Calu3 (cell line): ENCODE measurements at regions not wholly inside any gene's neighbourhood (a gene's known extent, or its start where the extent isn't known, plus 50 kb on each side); places are given as distances from the start of the nearest gene placed in this dataset.

Source experiments
- BruUV-seq: library from RNA; stranded (reverse); fragments of 400-500 nt; replicated peaks from 2 replicates; lab custom pipeline; 2021; lab: Mats Ljungman, UMichigan
- CTCF ChIA-PET: fragments of 300-600 bp; sonication (Branson Sonifier 250); formaldehyde crosslinking; loops from one replicate; lab custom pipeline; 2022; ENCODE audit warnings: antibody characterized with exemption; lab: Charles Lee
- DNase-seq: peaks from one replicate; pipeline ENCODE4 v3.0.0; 2022
- H3K27ac Mint-ChIP-seq: one replicate; pipeline ENCODE4 v1.8.0; 2022; ENCODE audit warnings: mixed read lengths; ENCODE audit not compliant: unreplicated experiment
- H3K27me3 Mint-ChIP-seq: one replicate; pipeline ENCODE4 v1.8.0; 2022; ENCODE audit warnings: mixed read lengths; ENCODE audit not compliant: unreplicated experiment
- H3K36me3 Mint-ChIP-seq: one replicate; pipeline ENCODE4 v1.8.0; 2022; ENCODE audit warnings: mild to moderate bottlenecking, moderate library complexity, mixed read lengths; ENCODE audit not compliant: insufficient read depth, unreplicated experiment
- H3K4me1 Mint-ChIP-seq: one replicate; pipeline ENCODE4 v1.8.0; 2022; ENCODE audit warnings: mild to moderate bottlenecking, low read depth, mixed read lengths; ENCODE audit not compliant: unreplicated experiment
- H3K4me3 Mint-ChIP-seq: one replicate; pipeline ENCODE4 v1.8.0; 2022; ENCODE audit warnings: mild to moderate bottlenecking, low read depth, moderate library complexity, mixed read lengths; ENCODE audit not compliant: unreplicated experiment
- H3K9me3 Mint-ChIP-seq: one replicate; pipeline ENCODE4 v1.8.0; 2022; ENCODE audit warnings: low read depth, mixed read lengths; ENCODE audit not compliant: unreplicated experiment
- CTCF ChIP-seq: fragments of 200-600 bp; IDR thresholded peaks from one replicate; pipeline ENCODE4 v1.8.0; 2022; ENCODE audit warnings: antibody characterized with exemption; ENCODE audit not compliant: unreplicated experiment
- intact Hi-C: fragments of 100-400 bp; cut with micrococcal nuclease; formaldehyde crosslinking; loops from one replicate; pipeline ENCODE4 v1.10.0; 2022; ENCODE audit not compliant: unreplicated experiment

- no peaks in the 10 kb centered on the region for H3K36me3 Mint-ChIP-seq
- no peaks in the 10 kb centered on the region for H3K4me1 Mint-ChIP-seq
- H3K27ac Mint-ChIP-seq: no peak overlapping the region
- no peak overlapping the region for H3K4me3 Mint-ChIP-seq
- no peak for TF ChIP-seq CTCF
- intact Hi-C loops: no loop called here
- no peak for DNase-seq
- CTCF ChIA-PET: no interaction called here
- no TSS peak for BruUV-seq
- H3K9me3 Mint-ChIP-seq: peaks cover 6% of the 10 kb centered on the region
- H3K27me3 Mint-ChIP-seq: no peaks in the 10 kb centered on the region
These were observed 1391.9 kb downstream of the TBC1D22A start for GRCh38 chr22:48154169-48154942.

DNA sequence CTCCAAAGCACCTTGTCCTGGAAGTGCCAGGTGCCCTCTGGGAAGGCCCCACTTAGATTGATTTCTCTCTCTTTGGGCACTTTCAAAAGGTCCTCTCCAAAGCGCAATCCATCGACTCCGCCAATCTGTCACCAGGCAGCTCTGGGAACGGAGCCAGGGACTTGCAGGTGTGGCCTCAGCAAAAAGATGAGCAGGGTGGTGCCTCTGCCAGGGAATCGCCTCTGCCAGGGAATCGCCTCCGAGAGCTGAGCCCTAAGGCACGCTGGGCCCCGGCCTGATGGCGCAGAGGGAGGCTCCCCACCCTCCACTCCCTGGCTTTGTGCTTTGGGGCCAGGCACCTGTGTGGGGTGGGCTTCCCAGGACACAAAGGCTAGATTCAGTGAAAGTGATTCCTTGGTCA is 1391.3 kb downstream of the TBC1D22A start:
- intact Hi-C loops: no loop called here

DNA sequence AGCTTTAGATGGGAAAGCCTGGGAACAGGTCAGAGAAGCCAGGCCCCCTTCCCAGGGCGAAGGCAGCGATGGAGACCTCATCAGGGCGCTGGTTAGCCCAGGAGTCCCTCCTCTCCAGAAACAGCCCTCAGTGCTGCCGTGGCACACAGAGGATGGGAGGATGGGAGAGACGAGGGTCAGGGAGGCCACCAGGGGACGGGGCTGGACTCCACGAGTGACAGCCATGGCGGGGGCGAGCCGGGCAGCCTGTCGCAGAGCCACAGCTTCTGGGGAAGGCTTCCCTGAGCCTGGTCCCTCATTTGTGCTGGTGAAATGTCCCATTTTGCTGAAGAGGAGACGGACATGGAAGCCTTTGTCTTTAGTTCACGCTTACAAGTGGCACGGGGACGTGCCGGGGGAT is 1390.5 kb downstream of the TBC1D22A start:
- Mint-ChIP-seq H3K4me1 (no peaks in the 10 kb centered on the region), H3K27me3 (no peaks in the 10 kb centered on the region), H3K9me3 (peaks cover 6% of the 10 kb centered on the region), H3K36me3 (no peaks in the 10 kb centered on the region), H3K4me3 (no peak overlapping the region), H3K27ac (no peak overlapping the region)
- no TSS peak for BruUV-seq
- no peak for DNase-seq
- CTCF ChIA-PET: no interaction called here
- TF ChIP-seq CTCF: no peak
- intact Hi-C loops: no loop called here

More for the DNA sequence above, 1391.3 kb downstream of the TBC1D22A start:
- DNase-seq: no peak
- no peaks in the 10 kb centered on the region for H3K36me3 Mint-ChIP-seq
- no TSS peak for BruUV-seq
- no peak for TF ChIP-seq CTCF
- H3K9me3 Mint-ChIP-seq: peaks cover 6% of the 10 kb centered on the region
- no peak overlapping the region for H3K27ac Mint-ChIP-seq
- CTCF ChIA-PET: no interaction called here
- H3K4me1 Mint-ChIP-seq: no peaks in the 10 kb centered on the region
- no peak overlapping the region for H3K4me3 Mint-ChIP-seq
- no peaks in the 10 kb centered on the region for H3K27me3 Mint-ChIP-seq

DNA sequence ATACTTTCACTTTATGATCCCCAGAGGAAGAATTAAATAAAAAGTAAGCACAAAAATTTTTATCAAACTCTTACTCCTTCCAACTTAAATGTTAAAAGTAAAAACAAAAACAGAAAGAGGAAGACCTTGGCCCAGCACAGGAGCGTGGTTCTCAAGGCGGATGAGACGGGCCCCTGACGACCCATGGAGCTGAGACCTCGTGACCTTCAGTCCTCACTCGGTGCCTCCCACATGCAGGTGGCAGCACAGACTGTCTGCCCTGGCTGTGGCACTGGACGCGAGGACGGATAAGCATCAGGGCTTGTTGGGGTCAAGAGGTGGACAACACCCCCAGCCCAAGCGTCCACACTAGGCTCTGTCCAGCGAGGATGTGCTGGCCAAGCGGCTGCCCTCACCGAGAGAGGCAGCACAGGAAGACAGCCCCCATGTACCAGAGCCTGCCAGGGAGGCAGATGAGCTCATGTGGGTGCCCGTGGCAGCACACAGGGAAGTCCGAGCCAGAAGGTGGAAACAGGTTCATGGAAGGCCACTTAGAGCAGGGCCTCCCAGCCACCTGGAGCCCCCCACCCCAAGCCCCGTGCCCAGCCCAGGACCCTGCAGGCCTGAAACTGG is 1389.8 kb downstream of the TBC1D22A start:
- no peak for DNase-seq
- Mint-ChIP-seq H3K27me3 (no peaks in the 10 kb centered on the region), H3K4me3 (no peak overlapping the region), H3K4me1 (no peaks in the 10 kb centered on the region), H3K36me3 (no peaks in the 10 kb centered on the region), H3K27ac (no peak overlapping the region), H3K9me3 (peaks cover 5% of the 10 kb centered on the region)
- no TSS peak for BruUV-seq
- intact Hi-C loops: no loop called here
- CTCF ChIA-PET: no interaction called here
- TF ChIP-seq CTCF: no peak
